AG09319 (cell line): ENCODE measurements at regions not wholly inside any gene's neighbourhood (a gene's known extent, or its start where the extent isn't known, plus 50 kb on each side); places are given as distances from the start of the nearest gene placed in this dataset.
"Not testable (repeated sequence)": the region's sequence is repeated elsewhere in the genome, so short reads cannot be mapped to it uniquely, and the experiment has no call there.

ENCODE experiments used
- DNase-seq: peaks from one replicate; pipeline ENCODE4 v3.0.0-alpha.2; 2010; ENCODE audit warnings: low read depth; ENCODE audit errors: extremely low read depth
- TF ChIP-seq, protein P1 (sequence below): IDR thresholded peaks from 2 replicates; pipeline ENCODE4 v1.5.1; 2011; ENCODE audit warnings: low read depth, mild to moderate bottlenecking, inconsistent platforms, low read length, moderate library complexity

DNA sequence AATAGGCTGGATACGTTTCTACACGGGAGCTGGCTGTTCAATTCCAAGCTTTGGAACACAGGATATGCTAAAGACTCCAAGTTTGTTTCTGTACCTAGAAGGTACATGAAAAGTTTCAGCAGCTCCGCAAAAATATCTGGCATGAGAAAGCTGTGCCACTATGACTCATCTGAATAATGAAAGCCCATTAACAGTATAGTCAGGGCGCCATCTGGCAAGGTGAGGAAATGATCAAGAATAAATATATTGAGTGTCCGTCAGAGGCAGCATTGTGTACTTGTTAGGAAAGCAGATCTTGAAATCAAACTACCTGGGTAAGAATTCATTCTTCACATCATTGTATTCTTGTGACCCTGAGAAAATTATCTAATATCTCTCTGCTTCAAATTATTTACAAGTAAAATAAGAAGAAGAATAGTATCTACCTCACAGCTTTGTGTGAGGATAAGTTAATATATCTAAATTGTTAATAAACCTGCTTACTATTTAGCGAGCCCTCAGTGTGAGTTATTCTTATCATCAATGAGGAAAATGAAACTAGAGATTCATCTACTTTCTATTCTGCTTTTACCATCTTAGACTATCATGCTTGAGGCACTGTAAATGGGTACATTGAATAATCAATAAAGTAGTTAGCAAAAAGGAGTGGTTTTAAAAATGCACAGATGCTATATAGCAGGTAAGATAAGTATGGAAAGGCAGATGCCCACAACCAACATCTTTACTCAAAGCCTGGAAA is 53.5 kb downstream of the FSCB start:
- TF ChIP-seq, protein P1, sequence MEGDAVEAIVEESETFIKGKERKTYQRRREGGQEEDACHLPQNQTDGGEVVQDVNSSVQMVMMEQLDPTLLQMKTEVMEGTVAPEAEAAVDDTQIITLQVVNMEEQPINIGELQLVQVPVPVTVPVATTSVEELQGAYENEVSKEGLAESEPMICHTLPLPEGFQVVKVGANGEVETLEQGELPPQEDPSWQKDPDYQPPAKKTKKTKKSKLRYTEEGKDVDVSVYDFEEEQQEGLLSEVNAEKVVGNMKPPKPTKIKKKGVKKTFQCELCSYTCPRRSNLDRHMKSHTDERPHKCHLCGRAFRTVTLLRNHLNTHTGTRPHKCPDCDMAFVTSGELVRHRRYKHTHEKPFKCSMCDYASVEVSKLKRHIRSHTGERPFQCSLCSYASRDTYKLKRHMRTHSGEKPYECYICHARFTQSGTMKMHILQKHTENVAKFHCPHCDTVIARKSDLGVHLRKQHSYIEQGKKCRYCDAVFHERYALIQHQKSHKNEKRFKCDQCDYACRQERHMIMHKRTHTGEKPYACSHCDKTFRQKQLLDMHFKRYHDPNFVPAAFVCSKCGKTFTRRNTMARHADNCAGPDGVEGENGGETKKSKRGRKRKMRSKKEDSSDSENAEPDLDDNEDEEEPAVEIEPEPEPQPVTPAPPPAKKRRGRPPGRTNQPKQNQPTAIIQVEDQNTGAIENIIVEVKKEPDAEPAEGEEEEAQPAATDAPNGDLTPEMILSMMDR = no peak
- no peak for DNase-seq

- not testable (repeated sequence) for DNase-seq
Measured at GRCh38 chr14:44450232-44450631, 56.9 kb downstream of the FSCB start.

GRCh38 chr14:44449680-44450079 is 57.4 kb downstream of the FSCB start:
- no peak for DNase-seq
- TF ChIP-seq, protein P1 = no peak

- TF ChIP-seq, protein P1 = no peak
- no peak for DNase-seq
Measured at GRCh38 chr14:44448951-44449358, 58.1 kb downstream of the FSCB start.

GRCh38 chr14:44446965-44447364 is 60.1 kb downstream of the FSCB start:
- no peak for DNase-seq

DNA sequence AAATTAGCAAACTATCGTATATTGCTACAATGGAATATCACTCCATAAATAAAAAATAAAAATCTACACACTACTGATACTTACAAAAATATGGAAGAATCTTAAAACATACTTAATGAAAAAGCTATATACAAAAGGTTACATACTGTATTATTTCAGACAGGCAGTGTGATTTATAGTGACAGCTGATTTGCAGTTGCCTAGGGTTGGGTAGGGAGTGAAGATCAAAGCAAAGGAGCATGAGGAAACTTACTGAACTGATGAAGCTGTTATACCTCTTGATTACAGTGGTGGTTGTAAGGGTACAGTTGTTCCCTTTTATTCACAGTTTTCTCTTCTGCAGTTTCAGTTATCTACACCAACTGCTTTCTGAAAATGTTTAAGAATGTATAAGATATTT is 62.6 kb downstream of the FSCB start:
- DNase-seq = no peak

More at GRCh38 chr14:44446965-44447364, 60.1 kb downstream of the FSCB start:
- TF ChIP-seq, protein P1 = no peak

DNA sequence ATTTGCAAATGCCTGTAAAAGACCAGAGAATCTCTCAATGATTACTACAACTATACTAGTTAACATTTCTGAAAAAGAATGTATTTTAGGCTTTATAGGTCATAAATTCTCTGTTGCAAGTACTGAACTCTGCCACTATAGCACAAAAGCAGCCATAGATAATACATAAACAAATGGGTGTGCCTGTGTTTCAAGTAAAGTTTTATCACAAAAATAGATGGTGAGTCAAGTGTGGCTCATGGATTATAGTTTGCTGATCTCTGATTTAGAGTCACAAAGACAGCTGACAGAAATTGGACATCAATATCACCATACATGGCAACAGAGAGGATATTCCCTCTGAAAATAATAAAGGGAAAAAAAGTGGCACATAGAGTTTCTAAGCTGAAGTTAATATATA is 68.1 kb downstream of the FSCB start:
- DNase-seq = no peak
- TF ChIP-seq, protein P1 = no peak

More for the DNA sequence above, 62.6 kb downstream of the FSCB start:
- TF ChIP-seq, protein P1 = no peak

- DNase-seq = no peak
- TF ChIP-seq, protein P1 = no peak
Measured at GRCh38 chr14:44438221-44438620, 68.9 kb downstream of the FSCB start.
